HK-2 (cell line): ENCODE measurements at regions not wholly inside any gene's neighbourhood (a gene's known extent, or its start where the extent isn't known, plus 50 kb on each side); places are given as distances from the start of the nearest gene placed in this dataset.

Experiments
- DNase-seq: peaks from one replicate; pipeline ENCODE4 v3.0.0-alpha.2; 2018; ENCODE audit not compliant: unreplicated experiment

DNA sequence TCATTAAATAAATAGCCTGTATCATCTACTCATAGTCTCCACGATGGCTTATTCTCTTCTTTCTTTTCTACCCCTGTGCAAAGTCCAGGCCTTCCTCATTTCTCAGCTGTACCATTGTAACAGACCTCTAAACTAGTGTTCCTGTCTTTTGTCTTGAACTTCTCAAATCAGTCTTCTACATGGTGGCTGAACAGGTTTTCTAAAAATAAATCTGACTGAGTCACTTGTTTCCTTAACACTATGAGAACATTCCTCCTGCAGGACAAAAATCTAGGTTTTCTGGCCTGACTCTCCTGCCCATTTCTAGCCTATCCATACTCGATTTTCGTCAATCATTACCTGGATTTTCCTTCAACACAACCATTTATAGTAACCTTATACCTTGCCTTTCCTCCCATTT, 1080.8 kb upstream of the TENM4 start:
- DNase-seq = no peak

DNA sequence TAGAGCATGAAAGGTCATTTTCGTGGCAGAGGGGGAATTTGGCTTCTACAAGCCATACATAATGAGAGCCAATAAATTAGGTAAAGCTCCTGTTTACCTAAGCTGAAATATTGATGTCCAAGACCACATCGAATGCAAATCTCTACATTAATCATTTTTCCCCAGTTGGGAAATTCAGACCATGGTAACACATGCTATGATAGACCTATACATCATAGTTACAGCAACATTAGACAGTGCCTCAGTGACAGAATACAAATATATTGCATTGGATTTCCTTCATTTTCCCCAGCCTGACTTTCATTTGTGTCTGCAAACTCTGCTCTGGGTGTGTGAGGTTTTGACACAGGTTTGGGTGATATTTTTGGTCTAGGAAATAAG, 1079.7 kb upstream of the TENM4 start:
- no peak for DNase-seq

DNA sequence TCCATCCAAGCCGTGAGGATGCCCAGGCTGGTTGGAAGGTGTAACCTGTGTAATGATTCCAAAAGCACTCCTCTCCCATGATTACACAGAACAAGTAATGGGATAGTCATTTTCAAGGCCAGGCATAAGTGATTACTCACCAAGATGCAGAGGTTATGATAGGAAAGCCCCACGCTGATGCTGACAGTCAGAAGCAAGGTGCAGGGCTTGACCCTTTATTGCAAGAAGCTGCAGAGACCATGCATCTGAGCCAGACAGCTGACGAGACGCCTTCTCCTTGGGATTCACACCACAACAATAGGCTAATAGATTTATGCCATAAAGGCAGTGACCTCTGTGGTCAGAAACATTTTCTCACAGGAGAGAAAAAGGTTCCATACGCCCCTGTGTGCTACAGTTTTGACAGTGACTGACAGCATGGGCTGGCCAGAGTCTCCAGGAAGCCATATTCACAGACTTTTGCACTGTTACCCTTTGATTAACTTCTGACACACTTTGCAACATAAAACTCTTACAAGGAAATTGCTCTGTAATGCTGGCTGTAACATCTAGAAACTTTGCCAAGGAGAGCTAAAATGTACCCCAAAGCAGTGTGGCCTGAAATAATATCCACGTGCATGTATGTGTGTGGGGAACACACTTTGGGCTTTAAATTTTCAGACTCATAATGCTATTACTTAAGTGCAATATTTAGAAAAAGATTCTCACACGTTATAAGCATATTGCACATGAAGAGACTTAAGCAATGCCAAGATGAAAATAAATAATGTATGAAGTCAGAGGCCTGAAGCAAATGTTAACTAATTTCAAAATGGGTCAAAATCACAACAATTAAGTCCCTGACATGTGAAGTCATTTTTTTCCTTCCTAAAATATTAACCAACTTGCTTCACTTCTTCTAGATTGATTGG, 1079.0 kb upstream of the TENM4 start:
- DNase-seq = no peak

DNA sequence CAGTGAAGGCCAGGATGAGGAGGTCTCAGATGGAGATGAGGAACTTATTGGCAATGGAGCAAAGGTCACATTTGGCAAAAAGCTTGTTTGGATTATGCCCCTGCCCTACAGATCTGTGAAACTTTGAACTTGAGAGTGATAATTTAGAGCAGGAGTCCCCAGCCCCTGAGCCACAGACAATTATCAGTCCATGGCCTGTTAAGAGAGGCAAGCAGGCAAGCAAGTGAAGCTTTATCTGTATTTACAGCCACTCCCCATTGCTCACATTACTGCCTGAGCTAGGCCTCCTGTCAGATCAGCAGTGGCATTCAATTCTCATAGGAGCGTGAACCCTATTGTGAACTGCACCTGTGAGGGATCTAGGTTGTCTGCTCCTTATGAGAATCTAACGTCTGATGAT, 1076.9 kb upstream of the TENM4 start:
- DNase-seq = no peak

DNA sequence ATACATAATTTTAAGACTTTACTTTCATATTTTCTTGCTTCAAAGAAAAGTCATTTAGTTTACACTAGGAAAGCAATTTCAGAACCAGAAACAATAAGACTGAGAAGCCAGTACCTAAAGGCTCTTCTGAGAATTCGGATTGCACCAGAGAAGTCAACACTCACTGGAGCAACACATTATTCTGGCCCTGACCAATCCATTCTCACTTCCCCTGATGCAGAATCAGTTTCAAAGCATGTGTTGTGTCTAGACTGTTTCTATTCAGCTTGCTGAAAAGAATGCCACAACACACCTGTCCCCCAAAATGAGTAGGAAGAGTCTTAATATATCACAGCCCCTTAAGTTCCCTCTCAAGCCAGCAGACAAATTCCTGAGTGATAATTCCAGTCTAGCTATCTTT, 1074.3 kb upstream of the TENM4 start:
- DNase-seq = no peak

DNA sequence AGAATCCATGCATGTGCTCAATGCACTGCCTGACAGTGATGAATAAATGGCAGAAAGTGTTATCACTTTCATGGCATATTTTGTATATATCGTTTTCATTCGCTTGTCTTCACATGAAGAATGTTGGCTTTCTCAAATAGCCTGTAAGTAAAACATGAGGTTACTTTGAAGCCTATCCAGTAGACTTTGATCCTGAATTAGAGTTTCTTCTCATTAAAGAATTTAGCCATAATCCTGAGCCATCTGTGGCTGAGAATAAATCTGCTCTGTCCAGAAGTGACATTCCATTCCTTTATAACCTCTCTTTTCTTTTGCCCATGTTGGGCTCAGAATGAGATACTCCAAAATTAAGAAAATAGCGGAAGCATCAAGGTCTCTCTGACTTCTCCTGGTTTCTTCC, 1071.7 kb upstream of the TENM4 start:
- DNase-seq = no peak

DNA sequence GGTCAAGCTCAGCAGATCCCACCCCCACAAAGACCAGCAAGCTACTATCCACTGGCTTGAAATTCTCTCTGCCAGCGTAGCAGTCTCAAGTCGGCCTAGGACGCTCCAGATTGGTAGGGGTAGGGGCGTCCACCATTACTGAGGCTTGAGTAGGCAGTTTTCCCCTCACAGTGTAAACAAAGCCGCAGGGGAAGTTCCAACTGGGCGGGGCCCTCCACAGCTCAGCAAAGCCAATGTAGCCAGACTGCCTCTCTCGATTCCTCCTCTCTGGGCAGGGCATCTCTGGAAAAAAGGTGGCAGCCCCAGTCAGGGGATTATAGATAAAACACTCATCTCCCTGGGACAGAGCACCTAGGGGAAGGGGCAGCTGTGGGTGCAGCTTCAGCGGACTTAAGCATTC, 1064.9 kb upstream of the TENM4 start:
- no peak for DNase-seq

DNA sequence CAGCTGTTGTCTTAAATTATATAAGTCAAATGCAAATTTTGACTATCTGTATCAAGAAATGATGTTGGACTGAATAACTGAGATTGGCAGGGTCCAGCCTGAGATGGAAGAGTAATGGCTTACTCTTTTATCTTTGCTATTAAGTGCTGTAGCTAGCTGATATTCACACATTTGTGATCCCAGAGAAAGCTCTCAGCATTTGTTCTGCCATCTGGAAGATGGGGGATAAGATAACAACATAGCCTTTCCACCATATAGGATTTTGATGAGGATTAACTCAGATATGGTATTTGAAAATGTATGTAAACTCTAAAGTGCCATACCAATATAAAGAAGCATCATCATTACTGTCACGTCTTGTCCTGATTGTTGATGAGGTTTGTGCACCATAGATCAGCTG, 1063.2 kb upstream of the TENM4 start:
- DNase-seq = no peak

DNA sequence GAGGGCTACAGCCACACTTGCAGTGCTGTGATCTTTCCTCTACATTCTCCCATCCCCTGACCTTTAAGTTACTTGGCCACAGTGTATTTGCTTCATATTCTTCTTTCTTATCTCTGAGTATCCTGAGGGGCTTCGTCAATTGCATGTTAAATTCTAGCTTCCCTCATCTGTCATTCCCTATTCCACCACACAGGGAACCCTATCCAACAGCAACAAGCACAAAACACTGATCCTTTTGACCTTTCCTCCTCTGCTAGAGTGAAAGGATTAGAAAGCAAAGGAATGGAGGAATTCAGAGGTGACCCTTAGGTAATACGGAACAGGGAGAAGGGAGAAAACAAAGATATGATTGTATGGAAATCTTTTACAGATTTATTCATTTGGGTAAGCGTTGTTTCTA, 1061.7 kb upstream of the TENM4 start:
- no peak for DNase-seq

DNA sequence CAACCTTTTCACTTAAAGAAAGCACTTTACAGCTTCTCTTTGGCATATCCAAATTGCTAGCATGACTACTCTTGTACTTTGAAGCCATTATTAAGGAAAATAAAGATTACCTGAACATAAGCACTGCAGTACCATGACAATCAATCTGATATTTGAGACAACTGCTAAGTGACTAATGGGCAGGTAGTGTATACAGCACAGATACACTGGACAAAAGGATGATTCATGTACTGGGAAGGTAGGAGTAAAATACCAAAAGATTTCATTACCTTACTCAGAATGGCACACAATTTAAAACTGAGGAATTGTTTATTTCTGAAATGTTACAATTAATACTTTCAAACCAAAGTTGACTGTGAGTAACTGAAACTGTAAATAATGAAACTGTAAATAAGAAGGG, 1054.3 kb upstream of the TENM4 start:
- no peak for DNase-seq

DNA sequence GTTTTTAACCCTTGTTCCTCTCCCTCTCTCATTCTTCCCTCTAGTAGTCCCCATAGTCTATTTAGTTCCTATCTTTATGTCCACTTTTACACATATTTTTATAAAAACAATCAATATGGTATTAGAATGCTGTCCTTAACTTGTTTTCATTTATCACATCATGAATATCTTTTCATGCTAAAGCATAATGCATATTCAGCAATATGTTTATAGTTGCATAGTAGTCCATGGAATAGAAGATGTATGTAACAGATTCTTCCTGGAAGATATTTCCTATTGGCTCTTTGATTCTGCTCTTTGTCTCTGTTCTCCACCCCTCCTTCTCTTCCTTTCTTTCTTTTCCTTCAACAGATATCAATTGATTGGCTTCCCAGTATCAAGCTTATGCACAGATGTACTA, 1047.1 kb upstream of the TENM4 start:
- no peak for DNase-seq

DNA sequence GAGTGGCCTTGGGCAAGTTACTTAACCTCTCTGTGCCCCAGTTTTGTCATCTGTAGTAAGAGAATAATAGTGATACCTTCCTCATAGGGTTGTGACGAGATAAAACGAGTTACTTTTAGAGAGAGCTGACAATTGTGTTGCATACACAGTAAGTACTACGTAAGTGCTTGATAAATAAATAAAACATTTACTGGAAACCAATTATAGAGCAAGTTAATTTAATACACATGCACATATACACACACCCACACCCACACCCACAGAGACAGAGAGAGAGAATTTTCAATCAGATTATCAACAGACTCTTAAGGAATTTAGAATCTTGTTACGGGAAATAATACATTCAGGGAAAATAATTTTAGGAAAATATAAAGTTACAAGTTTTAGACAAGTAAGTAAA, 1045.8 kb upstream of the TENM4 start:
- no peak for DNase-seq

DNA sequence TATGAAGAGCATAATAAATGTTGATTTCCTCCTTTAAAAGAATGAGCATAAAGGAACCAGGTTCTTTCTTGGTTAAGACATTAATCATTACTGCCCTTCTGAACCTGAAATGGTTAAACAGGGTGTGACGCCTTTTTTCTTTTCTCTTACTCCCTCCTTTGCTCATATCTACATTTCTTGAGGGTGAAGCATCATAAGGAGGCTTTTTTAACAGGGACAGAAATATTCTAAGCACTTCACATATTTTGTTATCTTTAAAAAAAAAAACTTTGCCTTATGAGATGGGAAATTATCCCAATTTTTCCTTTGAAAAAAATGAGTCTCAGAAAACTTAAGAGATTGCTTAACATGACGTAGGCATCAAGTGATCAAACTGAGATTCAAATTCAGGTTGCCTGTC, 1036.3 kb upstream of the TENM4 start:
- no peak for DNase-seq

DNA sequence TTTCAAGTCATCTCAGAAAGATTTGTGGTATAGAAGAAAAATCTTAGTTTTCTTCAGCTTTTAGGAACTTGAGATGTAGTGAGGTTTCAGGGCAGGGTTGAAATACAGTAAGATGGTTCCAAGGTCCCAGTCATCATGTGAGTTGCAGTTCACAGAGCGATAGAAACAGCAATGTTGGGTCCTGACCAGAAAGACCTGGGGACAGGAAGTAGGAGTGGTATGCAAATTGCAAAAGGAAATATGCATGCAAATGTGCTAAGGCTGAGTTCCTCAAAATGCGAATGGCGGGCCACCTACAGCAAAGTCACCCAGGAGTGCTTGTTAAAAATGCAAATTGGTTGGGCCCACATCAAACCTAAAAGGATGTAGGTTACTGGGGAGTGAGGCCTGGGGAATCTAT, 1032.7 kb upstream of the TENM4 start:
- DNase-seq = no peak

DNA sequence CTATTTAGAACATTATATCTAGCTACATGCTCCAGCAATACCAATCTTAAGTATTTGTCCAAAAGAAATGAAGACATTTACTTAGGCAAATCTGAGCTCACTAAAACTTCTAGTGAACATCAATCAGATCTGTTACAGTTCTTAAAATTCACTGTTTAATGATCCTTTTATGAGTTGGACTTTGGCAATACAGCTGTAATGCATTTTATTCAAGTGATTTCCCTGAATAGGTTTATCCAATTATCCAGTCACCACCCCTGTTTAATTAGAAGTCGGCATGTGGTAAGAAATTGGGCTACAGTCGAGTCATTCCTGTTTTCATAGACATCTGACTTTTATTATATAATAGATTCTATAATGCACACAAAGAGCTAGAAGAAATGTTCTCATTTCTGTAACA, 1029.0 kb upstream of the TENM4 start:
- DNase-seq = no peak

DNA sequence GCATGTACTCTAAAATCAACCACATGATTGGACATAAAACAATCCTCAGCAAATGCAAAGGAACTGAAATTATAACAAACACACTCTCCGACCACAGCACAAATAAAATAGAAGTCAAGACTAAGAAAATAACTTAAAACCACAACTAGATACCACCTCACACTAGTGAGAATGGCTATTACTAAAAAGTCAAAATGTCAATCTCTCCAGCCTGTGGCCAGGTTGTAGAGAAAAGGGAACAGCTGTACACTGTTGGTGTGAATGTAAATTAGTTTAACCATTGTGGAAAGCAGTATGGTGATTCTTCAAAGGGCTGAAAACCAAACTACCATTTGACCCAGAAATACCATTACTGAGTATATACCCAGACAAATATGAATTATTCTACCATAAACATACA, 1025.7 kb upstream of the TENM4 start:
- DNase-seq = no peak

DNA sequence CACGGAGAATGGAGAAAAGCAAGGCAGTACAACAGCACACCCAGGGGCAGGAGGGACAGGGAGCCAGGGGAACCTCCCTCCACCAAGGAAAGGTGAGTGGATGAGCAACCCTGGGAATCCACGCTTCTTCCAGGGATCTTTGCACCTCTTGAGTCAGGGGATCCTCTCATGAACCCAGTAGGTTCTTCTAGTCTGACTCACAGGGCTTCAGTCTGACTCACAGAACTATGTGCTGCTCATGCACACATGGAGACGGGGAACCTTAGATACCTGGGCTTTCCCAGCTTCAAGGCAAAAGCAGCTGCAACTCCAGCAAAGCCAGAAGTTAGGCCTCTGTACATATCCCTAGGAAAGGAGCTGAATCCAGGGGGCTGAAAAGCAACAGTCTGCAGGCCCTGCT, 1021.4 kb upstream of the TENM4 start:
- DNase-seq = peak; percentile 24

DNA sequence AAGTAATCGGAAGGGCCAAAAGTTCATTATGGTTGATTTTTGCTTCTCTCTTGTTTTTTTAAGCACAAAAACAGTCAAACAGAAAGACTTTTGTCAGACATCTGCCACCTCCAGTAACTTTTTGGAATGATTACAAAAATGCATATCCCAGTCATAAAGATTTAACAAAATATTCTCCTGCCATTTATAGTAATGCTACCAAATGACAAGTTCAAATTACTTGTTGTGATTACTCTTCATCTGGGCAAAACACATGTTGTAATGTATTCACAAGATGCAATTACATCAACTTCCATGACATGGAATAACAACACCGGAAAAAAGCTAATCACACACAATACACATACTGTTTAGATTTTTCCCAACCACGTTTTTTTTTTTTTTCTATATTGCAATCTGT, 1017.5 kb upstream of the TENM4 start:
- no peak for DNase-seq

DNA sequence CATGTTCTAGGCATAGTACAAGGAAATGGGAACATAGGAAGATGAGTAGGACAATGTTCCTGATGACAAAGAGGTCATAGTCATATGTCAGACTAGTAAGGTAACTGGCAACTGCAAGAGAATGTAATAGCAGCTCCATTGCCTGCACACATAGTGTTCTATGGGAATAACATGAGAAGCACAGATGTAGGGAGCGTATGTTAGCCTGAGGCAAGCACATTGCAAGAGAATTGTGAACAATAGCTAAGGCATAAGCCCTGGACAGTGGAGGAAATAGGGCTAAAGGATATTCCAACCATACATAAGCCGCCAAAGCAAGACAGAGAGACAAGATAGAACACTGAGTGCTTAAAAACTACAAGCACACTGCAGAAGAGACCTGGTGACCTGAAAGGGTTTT, 1017.0 kb upstream of the TENM4 start:
- no peak for DNase-seq

DNA sequence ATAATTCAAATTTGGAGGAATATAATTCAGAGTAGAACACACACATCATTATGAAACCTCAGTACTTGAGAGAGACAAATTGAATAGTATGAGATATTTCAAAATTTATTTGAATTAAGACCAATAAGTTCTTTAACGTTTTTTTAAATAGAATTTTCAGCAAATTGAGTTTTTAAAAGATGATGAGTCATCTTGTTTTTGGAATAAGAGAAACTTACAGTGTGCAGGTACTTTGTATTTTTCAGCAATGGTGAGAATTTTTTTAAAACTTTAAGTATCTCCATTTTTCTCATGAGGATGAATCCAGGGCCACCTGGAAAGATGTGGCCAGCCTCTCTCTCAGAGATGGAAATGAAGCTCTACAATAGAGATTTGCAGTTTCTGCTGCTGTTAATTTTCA, 1015.0 kb upstream of the TENM4 start:
- DNase-seq = no peak

DNA sequence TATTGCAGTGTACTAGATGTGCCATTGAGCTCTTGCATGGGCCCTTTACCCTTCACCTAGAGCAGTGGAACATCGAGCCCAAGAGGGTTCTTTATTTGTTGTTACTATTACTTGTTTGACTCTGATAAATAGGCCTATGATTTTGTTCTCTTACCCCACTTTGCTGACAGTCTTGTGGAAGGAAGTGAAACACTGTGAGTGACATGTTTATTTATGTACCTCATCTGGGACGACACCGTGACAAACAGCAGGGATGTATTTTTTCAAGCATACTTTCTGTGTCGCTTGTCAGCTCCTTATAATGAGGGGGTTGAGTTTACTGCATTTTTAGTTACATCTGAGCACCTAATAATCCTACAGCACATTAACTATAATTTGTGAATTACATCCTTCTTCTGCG, 1010.3 kb upstream of the TENM4 start:
- no peak for DNase-seq

DNA sequence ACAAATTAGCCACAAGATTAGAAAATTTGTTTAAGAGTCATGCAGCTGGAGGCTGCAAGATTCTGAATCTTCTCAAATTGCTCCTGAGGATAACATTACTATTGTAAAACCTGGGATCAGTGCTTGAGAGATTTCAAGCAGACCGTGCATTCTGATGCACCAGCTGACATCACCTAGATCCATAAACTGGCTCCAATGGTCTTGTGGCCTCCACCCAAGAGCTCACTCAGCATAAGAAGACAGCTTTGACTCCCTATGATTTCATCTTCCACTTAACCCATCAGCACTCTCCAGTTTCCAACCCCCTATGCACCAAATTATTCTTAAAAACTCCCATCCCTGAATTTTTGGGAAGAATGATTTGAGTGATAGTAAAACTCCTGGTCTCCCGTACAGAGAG, 1007.9 kb upstream of the TENM4 start:
- no peak for DNase-seq

DNA sequence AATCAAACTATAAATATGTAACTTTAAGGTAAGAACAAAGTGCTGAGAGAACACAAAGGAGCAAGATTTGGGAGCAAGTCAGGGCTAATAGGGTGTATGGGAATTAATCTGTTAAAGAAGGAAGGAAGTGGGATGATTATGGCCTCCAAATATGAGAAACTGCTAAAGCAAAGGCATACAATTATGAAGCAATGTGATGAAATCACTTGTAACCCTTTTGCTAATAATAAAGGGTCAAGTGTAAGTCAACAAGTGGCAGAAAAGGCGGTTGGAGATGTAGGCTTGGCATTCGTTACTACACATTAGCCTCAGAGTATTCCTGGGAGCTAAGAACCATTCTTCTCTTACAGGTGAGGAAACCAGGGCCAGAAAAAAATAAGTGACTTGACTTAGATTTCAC, 1002.3 kb upstream of the TENM4 start:
- DNase-seq = no peak

DNA sequence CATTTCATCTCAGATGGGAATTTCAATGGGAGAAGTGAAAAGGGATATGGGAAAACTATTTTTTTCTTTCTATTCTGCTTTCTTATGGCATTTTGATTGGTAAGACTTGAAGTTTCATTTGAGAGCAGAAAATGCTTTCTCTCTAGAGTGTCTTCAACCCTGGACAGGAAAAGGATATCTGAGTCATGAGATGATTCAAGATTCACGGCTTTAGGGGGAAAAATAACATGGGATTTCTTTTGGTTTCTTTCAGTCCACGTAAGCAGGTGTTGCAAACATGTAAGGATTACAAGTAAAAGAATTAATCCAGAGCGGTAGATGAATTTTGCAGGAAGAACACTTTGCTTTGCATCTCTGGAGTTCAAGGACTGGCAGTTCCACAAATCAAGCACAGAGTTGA, 1001.0 kb upstream of the TENM4 start:
- DNase-seq = no peak
